ENCODE measurements at regions not wholly inside any gene's neighbourhood (a gene's known extent, or its start where the extent isn't known, plus 50 kb on each side); places are given as distances from the start of the nearest gene placed in this dataset.

DNA sequence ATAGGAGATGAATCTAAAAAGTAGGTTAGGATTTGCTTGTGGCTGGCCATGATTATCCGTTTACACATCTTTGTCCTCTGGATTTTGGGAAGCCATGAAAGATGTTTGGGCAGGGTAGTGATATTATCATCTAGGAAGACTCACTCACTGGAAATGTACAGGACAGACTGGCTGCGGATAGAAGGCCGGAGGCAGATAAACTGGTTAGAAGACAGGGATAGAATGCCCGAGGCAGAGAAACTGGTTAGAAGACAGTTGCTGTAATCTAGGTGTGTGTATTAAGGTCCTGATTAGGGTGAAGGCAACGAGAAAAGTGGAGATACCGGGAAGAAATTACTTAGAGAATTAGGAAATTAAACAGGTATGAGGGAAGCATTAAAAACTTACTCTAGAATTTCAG is 68.8 kb downstream of the SPRY1 start:
- TF ChIP-seq, protein P1, sequence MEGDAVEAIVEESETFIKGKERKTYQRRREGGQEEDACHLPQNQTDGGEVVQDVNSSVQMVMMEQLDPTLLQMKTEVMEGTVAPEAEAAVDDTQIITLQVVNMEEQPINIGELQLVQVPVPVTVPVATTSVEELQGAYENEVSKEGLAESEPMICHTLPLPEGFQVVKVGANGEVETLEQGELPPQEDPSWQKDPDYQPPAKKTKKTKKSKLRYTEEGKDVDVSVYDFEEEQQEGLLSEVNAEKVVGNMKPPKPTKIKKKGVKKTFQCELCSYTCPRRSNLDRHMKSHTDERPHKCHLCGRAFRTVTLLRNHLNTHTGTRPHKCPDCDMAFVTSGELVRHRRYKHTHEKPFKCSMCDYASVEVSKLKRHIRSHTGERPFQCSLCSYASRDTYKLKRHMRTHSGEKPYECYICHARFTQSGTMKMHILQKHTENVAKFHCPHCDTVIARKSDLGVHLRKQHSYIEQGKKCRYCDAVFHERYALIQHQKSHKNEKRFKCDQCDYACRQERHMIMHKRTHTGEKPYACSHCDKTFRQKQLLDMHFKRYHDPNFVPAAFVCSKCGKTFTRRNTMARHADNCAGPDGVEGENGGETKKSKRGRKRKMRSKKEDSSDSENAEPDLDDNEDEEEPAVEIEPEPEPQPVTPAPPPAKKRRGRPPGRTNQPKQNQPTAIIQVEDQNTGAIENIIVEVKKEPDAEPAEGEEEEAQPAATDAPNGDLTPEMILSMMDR (IDR thresholded peaks at IDR 0.05; ENCODE audit: insufficient read depth, low read depth, low read length) = no peak
- TF ChIP-seq EZH2 (IDR thresholded peaks at IDR 0.05; ENCODE audit: insufficient read depth, low read length) = no peak
